CD8-positive, alpha-beta memory T cell (primary cell): ENCODE measurements at regions not wholly inside any gene's neighbourhood (a gene's known extent, or its start where the extent isn't known, plus 50 kb on each side); places are given as distances from the start of the nearest gene placed in this dataset.

Experiments
- CTCF ChIA-PET: fragments of 350-600 bp; sonication (Branson Sonifier 250); formaldehyde crosslinking; loops from one replicate; lab custom pipeline; 2021; ENCODE audit warnings: antibody characterized with exemption; lab: Charles Lee
- POLR2A ChIA-PET: fragments of 350-600 bp; sonication (Branson Sonifier 250); formaldehyde crosslinking; loops from one replicate; lab custom pipeline; 2021; ENCODE audit warnings: antibody characterized with exemption; lab: Charles Lee
- DNase-seq, 5 donors: peaks; one replicate each; pipeline versions ENCODE4 v3.0.0 to v3.0.0-alpha.2; 2020 to 2022; ENCODE audit warnings: mixed read lengths in 1 of 5
- H3K27ac ChIP-seq: one replicate; pipeline ENCODE4 v1.7.0; 2013; ENCODE audit warnings: low read depth, mild to moderate bottlenecking, low read length, moderate library complexity
- H3K27me3 ChIP-seq: 2 replicates; pipeline ENCODE4 v1.7.0; 2013; ENCODE audit warnings: low read length, mild to moderate bottlenecking; ENCODE audit not compliant: insufficient read depth, poor library complexity, severe bottlenecking
- H3K36me3 ChIP-seq: 2 replicates; pipeline ENCODE4 v1.7.0; 2013; ENCODE audit warnings: mild to moderate bottlenecking, low read length, moderate library complexity; ENCODE audit not compliant: insufficient read depth
- H3K4me1 ChIP-seq: 2 replicates; pipeline ENCODE4 v1.7.0; 2013; ENCODE audit warnings: mild to moderate bottlenecking, low read length, moderate library complexity; ENCODE audit not compliant: insufficient read depth
- H3K4me3 ChIP-seq: 2 replicates; pipeline ENCODE4 v1.7.0; 2013; ENCODE audit warnings: mild to moderate bottlenecking, low read length
- H3K9me3 ChIP-seq: 2 replicates; pipeline ENCODE4 v1.7.0; 2013; ENCODE audit warnings: mild to moderate bottlenecking, low read length
- H3K27ac Mint-ChIP-seq, 8 donors: one replicate each; pipeline ENCODE4 v1.8.0; 2020 to 2021; ENCODE audit warnings: mixed read lengths in 8 of 8, mild to moderate bottlenecking in 6 of 8, inconsistent platforms in 3 of 8, moderate library complexity in 3 of 8
- H3K27me3 Mint-ChIP-seq, 2 donors: one replicate each; pipeline ENCODE4 v1.8.0; 2020 to 2021; ENCODE audit warnings: mixed read lengths in 2 of 2, mild to moderate bottlenecking in 1 of 2, moderate library complexity in 1 of 2
- H3K36me3 Mint-ChIP-seq, 3 donors: one replicate each; pipeline ENCODE4 v1.8.0; 2020 to 2021; ENCODE audit warnings: mixed read lengths in 3 of 3, inconsistent platforms in 1 of 3, mild to moderate bottlenecking in 1 of 3
- H3K4me1 Mint-ChIP-seq, 3 donors: one replicate each; pipeline ENCODE4 v1.8.0; 2020 to 2021; ENCODE audit warnings: mixed read lengths in 3 of 3, inconsistent platforms in 1 of 3, mild to moderate bottlenecking in 1 of 3
- H3K4me3 Mint-ChIP-seq, 7 donors: one replicate each; pipeline ENCODE4 v1.8.0; 2020 to 2021; ENCODE audit warnings: mixed read lengths in 7 of 7, mild to moderate bottlenecking in 6 of 7, moderate library complexity in 4 of 7, inconsistent platforms in 2 of 7
- H3K9me3 Mint-ChIP-seq, 5 donors: one replicate each; pipeline ENCODE4 v1.8.0; 2020 to 2022; ENCODE audit warnings: mixed read lengths in 5 of 5, mild to moderate bottlenecking in 3 of 5, moderate library complexity in 2 of 5, inconsistent platforms in 1 of 5

GRCh38 chr2:67018301-67018700, 378.8 kb upstream of the ETAA1 start:
- Mint-ChIP-seq H3K36me3 (no peaks in the 10 kb centered on the region), H3K27me3 (no peaks in the 10 kb centered on the region), H3K9me3 (peaks cover 2 to 12% (median 4%) of the 10 kb centered on the region in 5 donors), H3K4me3 (no peak overlapping the region), H3K4me1 (no peaks in the 10 kb centered on the region), H3K27ac (no peak overlapping the region)
- H3K27ac ChIP-seq: no peak overlapping the region
- ChIA-PET POLR2A (no interaction called here), CTCF (no interaction called here)
- H3K9me3 ChIP-seq: no peaks in the 10 kb centered on the region
- H3K27me3 ChIP-seq: no peaks in the 10 kb centered on the region
- no peak for DNase-seq
- no peak overlapping the region for H3K4me3 ChIP-seq
- no peaks in the 10 kb centered on the region for H3K36me3 ChIP-seq
- H3K4me1 ChIP-seq: no peaks in the 10 kb centered on the region

- H3K27ac Mint-ChIP-seq: no peak overlapping the region
- H3K27me3 Mint-ChIP-seq: no peaks in the 10 kb centered on the region
- H3K4me1 Mint-ChIP-seq: no peaks in the 10 kb centered on the region
- Histone ChIP-seq H3K4me3 (no peak overlapping the region), H3K9me3 (no peaks in the 10 kb centered on the region), H3K36me3 (no peaks in the 10 kb centered on the region), H3K27ac (no peak overlapping the region), H3K4me1 (no peaks in the 10 kb centered on the region), H3K27me3 (no peaks in the 10 kb centered on the region)
- ChIA-PET POLR2A (no interaction called here), CTCF (no interaction called here)
- no peaks in the 10 kb centered on the region for H3K36me3 Mint-ChIP-seq
- no peak for DNase-seq
- H3K9me3 Mint-ChIP-seq: peaks cover 0 to 5% (median 2%) of the 10 kb centered on the region in 5 donors
- no peak overlapping the region for H3K4me3 Mint-ChIP-seq
These were observed 365.1 kb upstream of the ETAA1 start for GRCh38 chr2:67032076-67032475.

GRCh38 chr2:67036444-67036843, 360.7 kb upstream of the ETAA1 start:
- Histone ChIP-seq H3K9me3 (no peaks in the 10 kb centered on the region), H3K36me3 (no peaks in the 10 kb centered on the region), H3K27ac (no peak overlapping the region), H3K27me3 (no peaks in the 10 kb centered on the region), H3K4me1 (no peaks in the 10 kb centered on the region), H3K4me3 (no peak overlapping the region)
- Mint-ChIP-seq H3K4me3 (no peak overlapping the region), H3K27me3 (peaks cover 0 to 3% of the 10 kb centered on the region in 2 donors), H3K36me3 (no peaks in the 10 kb centered on the region), H3K4me1 (no peaks in the 10 kb centered on the region), H3K27ac (no peak overlapping the region), H3K9me3 (peaks cover 0 to 8% (median 2%) of the 10 kb centered on the region in 5 donors)
- CTCF ChIA-PET: no interaction called here
- POLR2A ChIA-PET: no interaction called here
- no peak for DNase-seq

GRCh38 chr2:67037655-67038054, 359.5 kb upstream of the ETAA1 start:
- Mint-ChIP-seq H3K4me1 (no peaks in the 10 kb centered on the region), H3K36me3 (no peaks in the 10 kb centered on the region)
- H3K27ac ChIP-seq: no peak overlapping the region

GRCh38 chr2:67038195-67038594, 358.9 kb upstream of the ETAA1 start:
- H3K4me1 ChIP-seq: no peaks in the 10 kb centered on the region
- no peaks in the 10 kb centered on the region for H3K9me3 ChIP-seq
- Mint-ChIP-seq H3K9me3 (peaks cover 0 to 8% (median 0%) of the 10 kb centered on the region in 5 donors), H3K4me1 (no peaks in the 10 kb centered on the region), H3K27ac (no peak overlapping the region), H3K4me3 (no peak overlapping the region), H3K27me3 (peaks cover 0 to 3% of the 10 kb centered on the region in 2 donors), H3K36me3 (no peaks in the 10 kb centered on the region)
- ChIA-PET CTCF (no interaction called here), POLR2A (no interaction called here)
- no peak overlapping the region for H3K4me3 ChIP-seq
- H3K36me3 ChIP-seq: no peaks in the 10 kb centered on the region
- no peak for DNase-seq
- H3K27me3 ChIP-seq: no peaks in the 10 kb centered on the region
- no peak overlapping the region for H3K27ac ChIP-seq

More at GRCh38 chr2:67037655-67038054, 359.5 kb upstream of the ETAA1 start:
- Mint-ChIP-seq H3K4me3 (no peak overlapping the region), H3K27ac (no peak overlapping the region), H3K27me3 (peaks cover 0 to 3% of the 10 kb centered on the region in 2 donors), H3K9me3 (peaks cover 0 to 8% (median 0%) of the 10 kb centered on the region in 5 donors)
- no peaks in the 10 kb centered on the region for H3K27me3 ChIP-seq
- no peaks in the 10 kb centered on the region for H3K4me1 ChIP-seq
- ChIA-PET CTCF (no interaction called here), POLR2A (no interaction called here)
- no peaks in the 10 kb centered on the region for H3K9me3 ChIP-seq
- H3K36me3 ChIP-seq: no peaks in the 10 kb centered on the region
- DNase-seq: no peak
- H3K4me3 ChIP-seq: no peak overlapping the region

GRCh38 chr2:67039058-67039457, 358.1 kb upstream of the ETAA1 start:
- Histone ChIP-seq H3K27ac (no peak overlapping the region), H3K9me3 (no peaks in the 10 kb centered on the region), H3K4me1 (no peaks in the 10 kb centered on the region), H3K36me3 (no peaks in the 10 kb centered on the region), H3K27me3 (no peaks in the 10 kb centered on the region), H3K4me3 (no peak overlapping the region)
- Mint-ChIP-seq H3K27me3 (peaks cover 0 to 3% of the 10 kb centered on the region in 2 donors), H3K4me3 (no peak overlapping the region), H3K9me3 (peaks cover 0 to 4% (median 0%) of the 10 kb centered on the region in 5 donors), H3K27ac (no peak overlapping the region), H3K36me3 (no peaks in the 10 kb centered on the region), H3K4me1 (no peaks in the 10 kb centered on the region)
- ChIA-PET POLR2A (no interaction called here), CTCF (interaction anchor here (1.1 kb wide), 1 partner anchor 12 kb away, joined by 3 read pairs; no protein-coding TSS in a partner anchor)
- DNase-seq: no peak

GRCh38 chr2:67039517-67040103, 357.5 kb upstream of the ETAA1 start:
- H3K4me1 Mint-ChIP-seq: no peaks in the 10 kb centered on the region
- no peak overlapping the region for H3K27ac Mint-ChIP-seq
- POLR2A ChIA-PET: no interaction called here
- Histone ChIP-seq H3K9me3 (no peaks in the 10 kb centered on the region), H3K4me1 (no peaks in the 10 kb centered on the region), H3K36me3 (no peaks in the 10 kb centered on the region), H3K27me3 (no peaks in the 10 kb centered on the region), H3K27ac (no peak overlapping the region), H3K4me3 (no peak overlapping the region)
- peaks cover 0 to 4% (median 0%) of the 10 kb centered on the region in 5 donors for H3K9me3 Mint-ChIP-seq
- H3K4me3 Mint-ChIP-seq: no peak overlapping the region
- DNase-seq: no peak
- H3K36me3 Mint-ChIP-seq: no peaks in the 10 kb centered on the region
- peaks cover 0 to 3% of the 10 kb centered on the region in 2 donors for H3K27me3 Mint-ChIP-seq
- CTCF ChIA-PET: interaction anchor here (1.1 kb wide), 1 partner anchor 11 kb away, joined by 3 read pairs; no protein-coding TSS in a partner anchor

GRCh38 chr2:67041051-67041450, 356.1 kb upstream of the ETAA1 start:
- Mint-ChIP-seq H3K4me3 (no peak overlapping the region), H3K27me3 (peaks cover 0 to 3% of the 10 kb centered on the region in 2 donors), H3K27ac (no peak overlapping the region), H3K36me3 (no peaks in the 10 kb centered on the region), H3K4me1 (no peaks in the 10 kb centered on the region), H3K9me3 (peaks cover 0 to 4% (median 0%) of the 10 kb centered on the region in 5 donors)
- Histone ChIP-seq H3K9me3 (no peaks in the 10 kb centered on the region), H3K4me3 (no peak overlapping the region), H3K27ac (no peak overlapping the region), H3K27me3 (no peaks in the 10 kb centered on the region), H3K4me1 (no peaks in the 10 kb centered on the region), H3K36me3 (no peaks in the 10 kb centered on the region)
- ChIA-PET CTCF (no interaction called here), POLR2A (no interaction called here)
- no peak for DNase-seq
